Activated CD4-positive, alpha-beta T cell treated with anti-CD3 and anti-CD28 coated beads for 48 hours (primary cell): ENCODE measurements at regions not wholly inside any gene's neighbourhood (a gene's known extent, or its start where the extent isn't known, plus 50 kb on each side); places are given as distances from the start of the nearest gene placed in this dataset.
"Not testable (repeated sequence)": the region's sequence is repeated elsewhere in the genome, so short reads cannot be mapped to it uniquely, and the experiment has no call there.

ENCODE experiments used
- DNase-seq: peaks from one replicate; pipeline ENCODE4 v3.0.0-alpha.2; 2020

DNA sequence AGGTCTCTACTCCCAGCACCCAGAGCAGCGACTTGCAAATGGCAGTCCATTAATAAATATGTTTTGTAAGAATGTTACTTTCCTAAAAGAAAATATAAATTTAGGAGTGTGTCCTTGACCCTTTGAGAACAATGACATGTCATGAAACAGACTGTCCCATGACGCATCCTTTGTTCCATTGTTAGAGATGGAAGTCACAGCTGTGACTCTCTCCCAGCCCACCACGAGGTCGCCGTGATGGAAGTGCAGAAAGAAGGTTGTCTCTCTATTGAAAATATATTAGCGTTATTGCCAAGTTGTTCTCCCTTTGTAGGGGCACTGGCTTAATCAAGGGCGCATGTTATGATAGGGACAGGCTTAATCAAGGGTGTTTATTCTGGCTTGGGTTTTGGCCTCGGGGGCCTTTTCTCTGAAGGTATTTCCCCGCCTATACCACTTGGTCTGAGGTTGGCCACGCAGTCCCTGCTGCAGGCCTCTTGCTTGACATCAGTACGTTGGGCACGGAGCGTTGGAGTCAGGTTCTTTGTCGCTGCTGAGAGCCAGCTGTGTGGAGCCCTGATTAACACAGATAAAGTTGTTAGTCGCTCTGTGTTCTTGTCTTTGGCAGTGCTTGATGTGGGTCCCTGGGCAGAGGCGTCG is 126.7 kb upstream of the ZNF536 start:
- no peak for DNase-seq

DNA sequence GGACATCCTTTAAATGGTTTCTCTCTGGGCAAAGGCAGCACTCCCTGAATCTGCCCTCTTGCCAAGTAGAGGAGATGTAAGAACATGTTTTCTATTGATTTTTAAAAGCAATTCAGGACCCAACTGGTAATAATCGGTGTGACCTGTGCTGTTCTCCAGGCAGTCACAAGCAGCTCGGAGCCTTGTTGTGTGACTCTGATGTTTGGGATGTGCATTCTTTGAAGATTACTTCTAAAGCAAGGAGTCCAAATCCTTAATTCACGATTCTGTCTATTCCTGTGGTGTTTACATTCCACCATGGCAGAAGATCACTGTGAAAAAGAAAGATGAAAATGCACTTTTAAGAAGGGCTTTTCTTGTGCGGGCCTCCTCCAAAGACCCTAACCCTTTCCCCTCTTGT is 122.3 kb upstream of the ZNF536 start:
- DNase-seq = no peak

DNA sequence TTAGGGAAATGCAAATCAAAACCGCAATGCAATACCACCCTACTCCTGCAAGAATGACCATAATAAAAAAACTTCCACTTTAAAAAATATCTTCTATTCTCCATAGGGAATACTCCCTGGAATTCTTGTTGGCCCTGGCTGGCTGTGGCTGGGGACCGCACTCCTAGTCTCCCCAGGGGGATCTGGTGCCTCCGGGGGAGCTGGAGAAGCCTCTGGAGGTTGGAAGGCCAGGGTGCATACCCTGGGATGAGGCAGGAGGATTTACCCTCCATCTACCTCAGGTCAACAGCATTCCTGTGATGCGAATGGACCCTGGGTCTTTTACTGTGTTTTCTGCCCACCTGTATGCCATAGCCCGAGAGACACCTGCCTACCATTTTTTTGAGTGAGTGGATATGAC is 120.0 kb upstream of the ZNF536 start:
- no peak for DNase-seq

DNA sequence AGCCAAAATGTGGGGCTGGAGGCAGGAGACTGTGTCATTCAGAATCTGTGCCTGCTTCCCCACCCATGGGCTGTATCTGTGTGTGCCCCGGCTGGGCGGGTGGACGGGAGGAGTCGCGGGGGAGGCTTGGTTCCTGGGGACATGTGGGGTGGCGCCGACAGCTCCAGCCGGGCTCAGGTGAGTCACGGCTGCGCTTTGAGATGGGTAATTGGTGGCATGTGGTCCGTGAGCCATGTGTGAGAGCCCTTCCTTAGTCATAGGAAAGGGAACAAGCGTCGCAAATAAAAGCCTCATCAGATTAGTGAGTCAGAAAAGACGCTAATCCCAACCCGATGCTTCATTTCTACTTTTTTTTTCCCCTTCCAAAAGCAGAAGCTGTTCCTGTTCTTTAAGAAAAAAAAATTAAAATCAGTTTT is 118.6 kb upstream of the ZNF536 start:
- DNase-seq = no peak

DNA sequence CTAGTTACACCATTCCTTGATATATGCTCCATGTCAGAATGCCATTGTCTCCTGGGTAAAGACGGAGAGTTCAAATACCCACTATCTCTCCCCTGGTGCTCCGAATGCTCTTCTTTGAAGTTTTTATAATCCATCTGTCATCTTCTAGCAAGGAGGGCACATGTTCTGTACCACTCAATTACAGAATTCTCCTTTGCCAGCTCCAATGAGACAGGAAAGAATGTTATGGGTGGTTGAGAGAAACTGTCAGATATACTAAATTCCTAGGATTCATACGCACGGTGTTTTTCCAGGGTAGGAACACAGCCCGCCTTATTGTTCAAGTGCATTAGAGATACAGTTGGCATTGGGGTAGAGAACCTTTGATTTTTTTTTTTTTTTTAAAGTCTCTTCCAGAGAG is 118.0 kb upstream of the ZNF536 start:
- DNase-seq = no peak

DNA sequence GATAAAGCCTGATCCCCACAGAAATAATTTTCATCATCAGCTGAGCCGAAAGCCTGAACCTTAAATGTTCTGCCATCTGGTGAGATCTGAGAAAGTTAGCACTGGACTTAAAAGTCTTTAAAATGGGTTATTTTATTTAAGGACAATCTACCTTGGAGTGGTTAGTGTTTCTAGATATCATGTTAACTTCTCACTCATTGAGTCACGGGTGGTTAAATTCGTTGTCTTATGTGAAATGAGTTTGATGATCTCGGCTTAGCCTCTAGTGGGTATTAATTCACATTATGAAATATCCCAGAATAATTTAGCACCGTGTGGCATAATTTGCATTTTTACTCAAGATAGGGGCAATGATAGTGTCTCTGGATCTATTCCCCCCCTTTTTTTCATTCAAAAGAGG is 117.4 kb upstream of the ZNF536 start:
- DNase-seq = no peak

DNA sequence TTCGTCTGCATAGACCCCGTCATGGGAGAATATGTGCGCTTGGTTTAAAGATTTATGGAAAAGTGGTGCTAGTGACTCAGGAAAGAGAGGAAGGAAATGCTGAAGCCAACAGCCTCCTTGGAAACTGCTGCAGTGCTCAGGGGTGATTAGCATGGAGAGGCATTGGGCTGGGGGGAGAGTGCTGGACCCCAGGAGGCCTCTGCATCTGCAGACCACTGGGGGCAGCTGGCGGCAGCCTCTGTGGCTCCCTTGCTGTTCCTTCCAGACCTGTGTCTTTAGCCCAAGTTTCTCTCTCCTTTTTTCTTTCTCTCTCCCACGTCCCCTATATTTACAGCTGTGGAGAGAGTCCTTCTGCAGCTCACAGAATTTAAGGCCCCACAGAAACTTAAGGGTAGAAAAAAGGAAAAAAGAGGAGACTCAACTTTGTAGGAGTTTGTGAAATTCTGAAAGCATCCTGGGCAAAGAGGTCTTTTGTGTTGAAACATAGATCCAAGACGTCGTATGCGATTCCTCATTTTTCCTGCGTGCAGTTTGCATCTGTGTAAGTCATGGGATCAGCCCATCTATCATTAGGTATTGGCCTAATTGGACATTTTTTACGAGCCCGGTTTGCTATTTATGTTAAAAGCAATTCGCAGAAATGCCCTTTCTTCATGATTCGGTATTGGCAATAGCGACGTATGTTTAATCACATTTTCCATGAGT is 116.2 kb upstream of the ZNF536 start:
- no peak for DNase-seq

DNA sequence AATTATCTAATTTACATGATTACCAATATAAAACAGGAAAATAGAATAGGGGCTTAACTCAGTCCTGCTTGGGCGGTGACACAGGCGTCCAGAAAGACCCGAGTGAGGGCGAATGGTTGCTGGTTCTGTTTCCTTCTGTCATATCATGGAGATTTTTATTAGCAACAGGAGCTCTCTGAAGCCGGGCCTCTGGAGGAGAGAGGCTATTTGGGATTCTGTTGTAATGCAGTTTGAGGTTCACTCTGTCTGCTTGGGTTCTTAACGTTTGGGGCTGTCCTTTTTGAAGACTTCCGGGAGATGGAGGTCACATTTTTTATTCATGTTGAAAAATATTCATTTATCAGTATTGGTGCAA is 115.7 kb upstream of the ZNF536 start:
- DNase-seq = no peak

DNA sequence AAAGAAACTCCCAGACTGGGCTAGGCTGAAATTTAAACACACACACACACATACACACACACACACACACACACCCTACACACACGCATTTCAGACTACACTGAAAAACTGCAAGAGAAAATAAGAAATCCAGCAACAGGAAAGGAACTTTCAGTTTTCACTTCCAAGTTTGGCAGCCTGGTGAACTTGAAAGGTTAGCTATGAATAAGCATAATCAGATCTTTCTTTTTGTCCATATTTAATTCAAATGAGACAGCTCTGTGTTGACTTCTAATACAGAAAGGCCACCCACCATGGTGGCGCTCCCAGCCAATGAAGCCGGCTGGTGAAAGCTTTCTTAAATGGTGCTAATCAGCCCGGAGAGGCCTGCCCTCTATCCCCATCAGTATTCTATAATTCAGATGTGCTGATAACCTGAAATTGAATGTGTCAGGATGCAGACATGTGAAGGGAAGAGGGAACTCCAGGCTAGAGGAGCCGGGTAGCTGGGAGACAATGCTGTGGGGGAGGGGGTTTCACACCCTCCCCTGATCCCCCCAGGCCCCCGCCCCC is 108.3 kb upstream of the ZNF536 start:
- no peak for DNase-seq

DNA sequence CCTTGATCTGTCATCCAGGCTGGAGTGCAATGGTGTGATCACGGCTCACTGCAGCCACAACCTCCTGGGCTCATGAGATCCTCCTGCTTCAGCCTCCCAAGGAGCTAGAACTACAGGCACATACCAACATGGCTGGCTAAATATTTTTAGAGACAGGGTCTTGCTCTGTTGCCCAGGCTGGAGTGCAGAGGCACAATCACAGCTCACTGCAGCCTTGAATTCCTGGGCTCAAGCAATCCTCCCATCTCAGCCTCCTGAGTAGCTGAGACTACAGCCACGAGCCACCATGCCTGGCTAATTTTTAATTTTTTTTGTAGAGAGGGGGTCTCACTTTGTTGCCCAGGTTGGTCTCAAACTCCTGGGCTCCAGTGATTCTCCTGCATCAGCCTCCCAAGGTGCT is 106.3 kb upstream of the ZNF536 start:
- DNase-seq = not testable (repeated sequence)

DNA sequence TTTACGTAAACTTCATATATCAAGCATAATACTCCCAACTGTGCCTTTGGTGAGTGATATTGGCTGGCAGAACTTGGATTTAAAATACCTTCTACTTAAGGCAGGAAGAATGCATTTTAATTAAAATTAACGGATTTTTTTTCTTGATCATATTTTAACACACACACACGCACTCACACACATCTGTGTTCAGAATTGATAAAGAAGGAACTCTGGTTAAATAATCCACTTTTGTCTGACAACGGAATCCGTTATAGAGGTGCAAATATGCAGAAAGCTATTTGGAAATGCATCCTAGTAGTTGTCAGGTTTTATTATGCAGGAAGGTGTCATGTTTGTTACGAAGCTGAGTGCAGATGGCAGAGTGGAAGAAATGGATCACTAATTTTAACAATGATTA is 105.5 kb upstream of the ZNF536 start:
- no peak for DNase-seq

DNA sequence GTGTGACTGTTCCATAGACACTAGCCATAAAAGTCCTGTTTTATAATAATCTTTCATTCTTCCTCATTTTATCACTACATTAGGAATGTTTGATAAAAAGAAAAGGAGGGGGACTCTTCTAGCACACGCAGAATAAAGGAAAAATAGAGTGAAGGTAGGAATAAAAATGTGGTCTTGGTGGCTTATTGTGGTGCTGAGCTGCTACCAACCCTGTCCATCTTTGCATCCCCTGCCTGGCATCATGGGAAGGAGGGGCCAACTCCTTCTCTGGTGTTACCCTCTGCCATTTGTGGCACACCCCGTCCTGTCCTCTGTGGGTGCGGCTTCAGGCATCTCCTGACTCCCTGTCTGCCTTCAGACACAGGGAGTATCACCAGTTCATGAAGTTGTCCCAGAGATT is 104.9 kb upstream of the ZNF536 start:
- DNase-seq = no peak

DNA sequence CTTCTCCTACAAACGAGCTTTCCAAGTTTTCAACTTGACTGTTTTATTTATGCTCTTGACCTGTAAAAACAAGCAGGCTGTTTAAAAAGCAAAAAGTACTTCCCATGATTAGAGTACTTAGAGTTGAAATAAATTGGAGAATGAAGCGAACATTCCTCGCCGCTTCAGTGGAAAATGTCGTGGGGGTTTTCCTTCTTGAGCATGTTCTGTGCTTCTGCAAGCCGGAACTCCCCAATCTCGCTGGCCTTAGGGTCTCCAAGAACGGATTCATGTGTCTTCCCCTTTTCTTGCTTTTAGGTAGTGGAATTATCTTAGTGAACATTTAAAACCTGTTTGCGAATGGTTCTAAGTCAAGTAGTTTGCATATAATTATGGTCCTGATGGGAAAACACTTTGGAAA is 103.6 kb upstream of the ZNF536 start:
- DNase-seq = no peak

DNA sequence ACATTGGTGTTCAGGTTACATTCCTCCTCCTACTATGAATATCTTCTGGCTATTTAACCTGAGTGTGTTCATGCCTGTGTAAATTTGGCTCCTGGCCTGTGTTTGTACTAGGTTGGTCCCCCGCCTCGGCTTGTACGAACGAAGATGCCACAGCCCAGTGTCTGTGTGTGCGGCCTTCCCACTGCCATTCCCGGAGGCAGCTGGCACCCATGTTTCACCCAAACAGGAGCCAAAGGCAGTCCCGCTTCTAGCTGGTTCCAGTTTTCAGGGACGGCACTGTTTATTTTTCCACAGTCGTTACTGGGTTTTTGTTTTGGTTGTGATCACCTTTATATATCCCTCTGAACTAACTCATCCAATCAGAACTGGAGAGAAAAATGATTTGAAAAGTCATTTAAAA is 102.5 kb upstream of the ZNF536 start:
- no peak for DNase-seq

DNA sequence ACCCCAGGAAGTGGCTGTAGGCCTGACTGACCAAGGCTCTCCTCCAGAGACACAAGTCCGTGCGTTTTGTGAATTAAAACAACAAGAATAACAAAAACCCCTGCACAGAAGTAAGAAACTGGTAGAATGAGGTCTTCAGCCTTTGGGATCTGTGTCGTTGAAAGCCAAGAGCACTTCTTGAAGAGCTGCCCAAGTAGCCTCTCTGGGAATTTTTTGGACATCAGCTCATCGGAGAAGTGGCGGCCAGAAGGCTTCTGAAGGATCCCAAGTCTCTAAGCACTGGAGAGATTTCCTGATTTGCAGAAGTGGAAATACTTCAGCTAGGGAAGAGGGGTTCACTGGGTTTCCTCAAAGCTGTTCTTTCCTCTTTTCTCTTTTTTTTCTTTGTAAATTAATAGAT is 100.4 kb upstream of the ZNF536 start:
- no peak for DNase-seq

DNA sequence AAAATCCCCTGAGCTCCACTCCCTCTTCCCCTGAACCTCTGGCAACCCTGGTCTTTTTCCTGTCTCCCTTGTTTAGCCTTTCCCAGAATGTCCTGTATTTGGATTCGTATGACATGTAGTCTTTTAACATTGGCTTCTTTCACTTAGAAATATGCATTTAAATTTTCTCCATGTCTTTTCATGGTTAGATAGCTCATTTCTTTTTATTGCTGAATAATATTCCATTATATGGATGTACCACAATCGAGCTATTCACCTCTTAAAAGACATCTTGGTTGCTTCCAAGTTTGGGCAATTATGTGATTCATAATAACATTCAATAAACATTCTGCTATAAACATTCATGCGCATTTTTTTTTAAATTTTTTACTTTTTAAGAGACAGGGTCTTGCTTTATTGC is 99.6 kb upstream of the ZNF536 start:
- no peak for DNase-seq

DNA sequence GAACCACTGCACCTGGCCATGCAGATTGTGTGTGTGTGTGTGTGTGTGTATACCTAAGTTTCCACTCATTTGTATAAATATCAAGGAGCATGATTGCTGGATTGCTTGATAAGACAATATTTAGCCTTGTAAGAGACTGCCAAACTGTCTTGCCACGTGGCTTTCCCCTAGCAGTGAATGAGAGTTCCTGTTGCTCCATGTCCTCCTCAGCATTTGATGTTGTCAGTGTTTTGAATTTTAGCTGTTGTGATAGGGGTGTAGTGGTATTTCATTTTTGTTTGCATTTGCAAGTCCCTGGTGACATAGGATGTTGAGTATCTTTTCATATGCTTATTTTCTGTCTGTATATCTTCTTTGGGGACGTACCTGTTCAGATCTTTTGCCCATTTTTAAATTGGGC is 99.0 kb upstream of the ZNF536 start:
- DNase-seq = no peak

DNA sequence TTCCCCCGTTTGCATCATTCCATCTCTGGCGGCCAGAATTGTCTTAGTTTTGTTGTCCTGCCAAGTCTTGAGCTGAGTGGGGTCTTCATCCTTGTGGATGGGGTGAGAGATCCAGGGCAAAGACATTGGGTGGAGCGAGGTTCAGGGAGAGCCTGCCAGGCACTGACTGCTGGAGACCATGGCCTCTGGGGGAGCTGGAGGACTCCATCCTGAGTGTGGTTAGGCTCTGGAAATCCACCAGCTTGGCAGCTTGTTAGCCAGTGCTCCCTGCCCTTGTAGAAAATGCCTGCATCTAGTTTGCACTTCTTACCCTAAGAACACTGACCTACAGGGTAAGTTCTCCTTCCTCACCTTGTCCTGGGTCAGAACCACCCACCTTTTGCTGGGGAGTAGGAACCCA is 97.2 kb upstream of the ZNF536 start:
- DNase-seq = no peak

DNA sequence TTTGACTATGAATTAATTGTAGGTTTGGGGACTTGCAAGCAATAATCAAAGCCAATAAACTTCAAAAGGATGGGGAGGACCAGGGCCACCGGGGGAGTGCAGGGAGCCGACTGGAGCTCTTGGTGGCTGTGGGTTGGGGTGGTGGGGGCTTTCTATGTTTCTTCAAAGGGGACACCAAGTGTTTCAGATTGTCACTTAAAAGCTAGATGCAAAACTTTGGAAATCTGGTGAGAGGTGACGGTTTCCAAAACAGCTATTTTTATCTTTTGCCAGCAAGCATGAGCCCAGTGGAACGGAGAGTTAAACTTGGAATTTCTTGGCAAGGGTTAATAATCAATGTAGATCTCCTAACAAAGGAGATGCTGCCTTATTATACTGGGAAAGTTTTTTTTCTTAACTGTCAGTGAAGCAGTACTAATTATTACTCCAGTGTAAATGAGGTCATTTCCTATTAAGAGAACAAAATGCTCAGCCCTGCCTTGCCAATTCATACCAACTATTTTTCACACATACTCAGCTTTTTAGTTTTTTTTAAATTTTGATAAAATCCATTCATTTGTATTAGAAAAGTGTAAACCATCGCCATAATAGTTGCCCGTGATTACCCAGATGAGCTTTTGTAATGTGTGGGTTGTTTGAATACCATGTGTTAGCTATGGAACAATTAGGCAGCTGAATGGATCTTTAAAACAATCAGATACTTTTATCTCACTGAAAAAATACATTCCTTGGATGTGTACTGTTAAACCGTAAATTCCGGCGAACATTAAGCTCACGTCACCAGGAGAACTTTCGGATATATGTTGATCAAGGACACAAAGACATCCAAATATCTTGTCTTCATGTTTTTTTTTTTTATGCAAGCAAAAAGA is 95.9 kb upstream of the ZNF536 start:
- no peak for DNase-seq

DNA sequence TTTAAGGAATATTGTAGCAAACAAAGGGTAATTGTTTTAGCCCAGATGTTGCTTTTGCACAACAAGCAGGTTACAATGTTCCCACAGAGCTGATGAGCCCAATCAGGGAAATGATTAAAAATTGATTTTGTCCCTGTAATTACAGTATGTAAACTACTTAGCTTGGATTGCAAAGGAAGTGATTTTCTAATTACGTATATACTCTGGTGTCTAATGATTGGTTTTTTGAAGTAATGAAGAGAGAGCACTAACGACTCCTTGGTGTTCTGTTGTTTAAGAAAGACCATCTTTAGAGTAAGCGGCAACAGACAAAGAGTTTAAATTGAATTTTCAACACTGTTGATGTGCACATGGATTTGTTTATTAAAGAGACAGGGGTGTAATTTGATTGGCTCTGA is 95.3 kb upstream of the ZNF536 start:
- no peak for DNase-seq

DNA sequence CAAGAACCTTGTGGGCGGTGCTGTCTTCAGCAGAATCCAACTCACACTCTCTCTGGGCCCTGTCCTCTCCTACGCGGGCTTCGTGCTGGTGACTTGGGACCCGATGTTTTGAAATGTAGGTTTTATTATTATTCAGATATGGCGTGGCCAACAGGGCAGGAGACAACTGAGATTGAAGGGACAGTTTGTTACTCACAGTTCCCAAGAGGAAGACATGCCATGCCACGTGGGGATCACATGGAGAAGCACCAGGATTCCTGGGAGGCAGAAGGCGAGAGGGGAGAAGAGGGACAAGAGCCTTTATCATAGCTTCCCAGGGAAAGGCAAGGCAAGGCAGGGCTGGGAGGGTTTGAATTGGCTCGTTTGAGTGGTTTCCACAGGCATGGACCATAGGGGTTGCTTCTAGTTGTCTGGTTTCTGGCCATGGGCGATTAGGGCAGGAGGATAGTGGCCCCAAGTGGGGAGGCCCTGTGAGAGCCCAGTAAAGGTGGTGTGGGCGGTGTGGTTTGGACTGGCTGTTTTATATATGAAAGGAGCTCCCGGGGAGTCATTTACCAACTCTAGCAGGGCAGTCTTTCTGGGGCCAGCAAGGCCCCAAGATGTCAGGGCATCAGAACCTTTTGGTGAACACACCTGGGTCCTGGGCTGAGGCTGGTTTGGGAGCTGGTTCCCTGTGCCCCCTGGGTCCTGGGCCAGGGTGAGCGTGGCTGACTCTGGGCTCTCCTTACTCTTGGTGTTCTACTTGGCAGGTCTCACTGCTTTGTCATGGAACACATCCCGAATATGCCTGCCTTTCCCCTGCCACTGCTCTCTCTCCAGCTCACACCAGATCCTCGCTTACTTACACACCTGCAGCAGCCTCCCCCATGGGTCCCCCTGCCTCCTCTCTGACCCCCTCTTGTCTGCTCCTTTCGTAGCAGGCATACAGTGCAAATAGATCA is 94.0 kb upstream of the ZNF536 start:
- no peak for DNase-seq

DNA sequence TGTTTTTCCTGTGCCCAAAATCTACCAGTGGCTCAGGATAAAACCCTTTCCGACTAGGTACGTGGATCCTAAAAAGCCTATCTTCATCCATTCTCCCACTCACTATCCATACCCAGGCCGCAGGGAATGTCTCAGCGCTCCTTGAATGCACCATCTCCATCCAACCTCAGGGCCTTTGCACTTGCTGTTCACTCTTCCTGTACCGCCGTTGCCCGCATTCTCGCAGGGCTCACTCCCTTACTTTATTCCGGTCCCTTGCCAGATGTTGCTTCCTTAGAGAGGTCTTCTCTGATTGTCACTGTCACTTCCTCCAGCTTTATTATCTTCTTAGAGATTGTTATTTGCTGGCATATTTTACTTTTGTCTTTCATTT is 93.3 kb upstream of the ZNF536 start:
- no peak for DNase-seq

DNA sequence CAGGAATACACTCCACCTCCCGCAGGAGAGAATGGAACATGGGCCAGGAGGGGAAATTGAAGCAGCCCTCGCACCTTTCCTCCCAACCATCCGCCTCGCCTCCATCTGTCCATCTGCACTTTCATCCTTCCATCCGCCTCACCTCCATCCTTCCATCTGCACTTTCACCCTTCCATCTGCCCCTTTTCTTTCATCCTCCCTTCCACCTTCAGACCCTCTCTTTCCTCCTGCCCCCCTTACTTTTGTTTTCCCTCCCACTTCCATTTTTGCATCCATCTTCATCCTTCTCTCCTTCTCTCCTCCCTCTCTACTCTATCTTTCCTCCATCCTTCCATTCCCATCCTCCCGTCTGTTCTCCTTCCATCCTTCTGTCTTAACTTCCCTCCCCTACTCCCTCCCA is 92.2 kb upstream of the ZNF536 start:
- no peak for DNase-seq
